ENCODE measurements at regions not wholly inside any gene's neighbourhood (a gene's known extent, or its start where the extent isn't known, plus 50 kb on each side); places are given as distances from the start of the nearest gene placed in this dataset.

GRCh38 chr10:90591629-90592028, 266.2 kb downstream of the HTR7 start:
- TF ChIP-seq CTCF (IDR thresholded peaks at IDR 0.05) (no peak), POLR2A (IDR thresholded peaks at IDR 0.05) (no peak)

Data from adrenal gland (tissue), 5 donors.